Mononuclear cell (primary cell): ENCODE measurements at regions not wholly inside any gene's neighbourhood (a gene's known extent, or its start where the extent isn't known, plus 50 kb on each side); places are given as distances from the start of the nearest gene placed in this dataset.

ENCODE experiments used
- H3K27me3 ChIP-seq: 2 replicates; pipeline ENCODE4 v1.6.0; 2011; ENCODE audit warnings: low read length, control low read depth; ENCODE audit not compliant: insufficient read depth
- H3K4me1 ChIP-seq: 2 replicates; pipeline ENCODE4 v1.5.1; 2011; ENCODE audit warnings: mild to moderate bottlenecking, low read length, control low read depth; ENCODE audit not compliant: insufficient read depth
- H3K4me3 ChIP-seq: 2 replicates; pipeline ENCODE4 v1.5.1; 2011; ENCODE audit warnings: mild to moderate bottlenecking, low read length, moderate library complexity
- H3K9me3 ChIP-seq: 2 replicates; pipeline ENCODE4 v1.5.1; 2011; ENCODE audit warnings: low read depth, mild to moderate bottlenecking, control low read depth, low read length

DNA sequence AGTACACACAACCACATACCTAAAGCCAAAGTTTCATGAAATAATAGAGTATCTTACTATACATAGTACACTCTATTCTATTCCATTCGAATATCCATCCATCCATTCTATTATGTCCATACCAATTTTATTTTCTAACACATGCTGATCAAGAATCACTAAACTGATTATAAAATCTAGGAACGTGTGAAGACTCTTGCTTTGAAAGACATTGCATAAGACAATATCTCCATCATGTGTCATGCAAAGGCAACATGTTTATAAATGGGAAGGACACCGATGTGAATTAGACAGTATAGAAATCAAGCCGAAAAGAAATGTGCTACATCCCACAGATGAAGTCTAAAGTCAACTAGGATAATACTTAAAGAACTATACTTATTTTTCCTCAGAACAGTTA is 1561.5 kb upstream of the TENM4 start:
- H3K4me1 ChIP-seq: no peaks in the 10 kb centered on the region
- H3K4me3 ChIP-seq: no peak overlapping the region
- no peaks in the 10 kb centered on the region for H3K27me3 ChIP-seq
- H3K9me3 ChIP-seq: no peaks in the 10 kb centered on the region

DNA sequence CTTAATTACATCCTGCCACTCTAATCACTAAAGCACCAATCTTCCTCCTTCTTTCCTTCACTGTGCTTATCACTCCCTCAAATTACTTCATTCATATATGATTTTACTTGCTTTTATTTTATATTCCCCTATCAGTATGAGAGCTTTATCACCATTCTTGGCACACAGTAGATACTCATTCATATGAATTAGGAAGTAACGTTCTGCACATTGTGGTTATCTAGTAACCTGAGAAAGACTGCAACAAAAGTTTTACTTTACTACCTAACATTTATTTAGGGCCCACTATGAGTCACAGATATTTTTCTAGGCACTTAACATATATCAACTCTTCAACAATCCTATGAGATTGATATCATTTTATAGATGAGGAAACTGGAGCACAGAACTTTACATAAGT is 1559.9 kb upstream of the TENM4 start:
- Histone ChIP-seq H3K27me3 (no peaks in the 10 kb centered on the region), H3K4me1 (no peaks in the 10 kb centered on the region), H3K9me3 (no peaks in the 10 kb centered on the region), H3K4me3 (no peak overlapping the region)

DNA sequence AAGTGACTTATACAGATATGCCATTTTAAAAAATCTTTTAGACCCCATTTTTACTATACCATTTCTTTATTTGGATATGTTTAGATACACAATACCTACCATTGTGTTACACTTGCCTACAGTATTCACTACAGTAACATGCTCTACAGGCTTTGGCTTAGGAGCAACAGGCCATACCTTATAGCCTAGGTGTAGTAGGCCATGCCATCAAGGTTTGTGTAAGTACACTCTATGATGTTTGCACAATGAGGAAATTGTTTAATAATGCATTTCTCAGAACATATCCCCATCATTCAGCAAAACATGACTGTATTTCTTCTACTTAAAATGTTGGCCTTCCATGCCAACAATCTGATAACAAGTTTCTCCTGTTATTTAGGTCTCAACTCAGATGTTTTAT is 1559.5 kb upstream of the TENM4 start:
- Histone ChIP-seq H3K9me3 (no peaks in the 10 kb centered on the region), H3K4me1 (no peaks in the 10 kb centered on the region), H3K27me3 (no peaks in the 10 kb centered on the region), H3K4me3 (no peak overlapping the region)

DNA sequence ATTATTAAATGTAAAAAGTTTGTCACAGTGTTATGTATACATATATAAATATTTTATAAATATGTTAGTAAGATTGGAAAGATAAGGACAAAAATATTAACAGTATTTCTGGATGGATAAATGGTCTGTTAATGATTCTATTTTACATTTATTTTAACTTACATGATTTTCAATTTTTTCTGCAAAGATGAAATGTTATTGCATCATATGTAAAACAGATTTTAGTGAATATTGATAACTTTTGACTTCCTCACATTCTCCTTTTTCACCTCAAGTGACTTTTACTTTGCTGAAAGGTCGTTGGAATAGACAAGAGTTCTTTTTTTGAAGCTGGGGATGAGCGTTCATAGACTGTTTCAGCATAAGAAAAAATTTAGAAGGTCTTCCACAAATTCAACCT is 1554.7 kb upstream of the TENM4 start:
- Histone ChIP-seq H3K4me1 (no peaks in the 10 kb centered on the region), H3K27me3 (no peaks in the 10 kb centered on the region), H3K4me3 (no peak overlapping the region), H3K9me3 (no peaks in the 10 kb centered on the region)

DNA sequence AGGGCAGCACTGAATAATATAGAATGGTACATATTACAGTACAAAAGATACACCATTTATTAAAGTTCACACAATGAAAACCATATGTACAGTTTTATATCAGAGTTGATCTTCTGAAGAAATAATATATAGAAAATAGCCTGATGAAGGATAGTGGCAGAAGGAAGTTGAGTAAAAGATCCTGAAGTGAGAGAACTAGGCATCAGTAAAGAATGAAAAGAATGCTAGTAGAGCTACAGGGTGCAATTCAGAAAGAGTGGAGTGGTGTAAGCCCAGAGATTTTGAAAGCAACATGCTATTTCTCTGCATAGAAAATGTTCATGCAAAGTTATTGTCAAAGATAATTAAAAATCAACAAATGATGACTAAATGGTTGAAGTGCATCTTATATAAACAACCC is 1552.7 kb upstream of the TENM4 start:
- Histone ChIP-seq H3K4me1 (no peaks in the 10 kb centered on the region), H3K27me3 (no peaks in the 10 kb centered on the region), H3K9me3 (no peaks in the 10 kb centered on the region), H3K4me3 (no peak overlapping the region)

DNA sequence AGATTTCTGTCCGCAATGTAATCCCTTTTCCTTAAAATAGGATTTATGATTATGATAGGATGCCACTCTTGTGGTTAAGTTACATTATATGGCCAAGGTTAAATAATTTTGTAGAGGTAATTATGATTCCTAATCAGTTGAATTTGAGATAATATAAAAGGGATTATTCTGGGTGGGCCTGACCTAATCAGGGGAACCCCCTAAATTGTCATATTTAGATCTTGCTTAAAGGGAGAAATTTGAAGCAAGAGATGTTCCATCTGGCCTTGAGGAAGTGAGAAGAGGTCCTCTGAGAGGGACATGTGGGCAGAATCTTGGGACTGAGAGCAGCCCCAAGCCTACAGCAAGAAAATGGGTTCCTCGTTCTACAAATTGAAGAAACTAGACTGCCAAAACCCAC is 1550.1 kb upstream of the TENM4 start:
- no peaks in the 10 kb centered on the region for H3K9me3 ChIP-seq
- no peak overlapping the region for H3K4me3 ChIP-seq
- H3K4me1 ChIP-seq: no peaks in the 10 kb centered on the region
- no peaks in the 10 kb centered on the region for H3K27me3 ChIP-seq

DNA sequence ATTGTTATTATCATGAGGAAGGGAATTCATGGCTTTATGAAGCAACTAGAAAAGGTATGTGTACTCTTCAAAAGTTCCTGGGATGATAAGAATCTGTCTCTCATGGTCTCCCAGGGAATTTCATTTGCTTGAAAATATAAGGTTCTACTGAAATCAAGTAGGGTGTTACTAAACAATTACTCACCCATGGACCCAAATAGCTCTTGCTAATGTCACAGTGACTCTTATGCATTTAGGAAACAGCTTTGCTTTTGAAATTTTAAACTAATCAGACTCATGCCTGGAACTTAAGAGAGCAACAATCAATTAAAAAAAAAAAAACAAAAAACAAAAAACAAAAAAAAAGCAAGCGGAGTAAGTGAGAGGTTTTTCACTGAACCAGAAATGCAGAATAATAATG is 1546.3 kb upstream of the TENM4 start:
- H3K4me1 ChIP-seq: no peaks in the 10 kb centered on the region
- no peaks in the 10 kb centered on the region for H3K9me3 ChIP-seq
- no peaks in the 10 kb centered on the region for H3K27me3 ChIP-seq
- no peak overlapping the region for H3K4me3 ChIP-seq

DNA sequence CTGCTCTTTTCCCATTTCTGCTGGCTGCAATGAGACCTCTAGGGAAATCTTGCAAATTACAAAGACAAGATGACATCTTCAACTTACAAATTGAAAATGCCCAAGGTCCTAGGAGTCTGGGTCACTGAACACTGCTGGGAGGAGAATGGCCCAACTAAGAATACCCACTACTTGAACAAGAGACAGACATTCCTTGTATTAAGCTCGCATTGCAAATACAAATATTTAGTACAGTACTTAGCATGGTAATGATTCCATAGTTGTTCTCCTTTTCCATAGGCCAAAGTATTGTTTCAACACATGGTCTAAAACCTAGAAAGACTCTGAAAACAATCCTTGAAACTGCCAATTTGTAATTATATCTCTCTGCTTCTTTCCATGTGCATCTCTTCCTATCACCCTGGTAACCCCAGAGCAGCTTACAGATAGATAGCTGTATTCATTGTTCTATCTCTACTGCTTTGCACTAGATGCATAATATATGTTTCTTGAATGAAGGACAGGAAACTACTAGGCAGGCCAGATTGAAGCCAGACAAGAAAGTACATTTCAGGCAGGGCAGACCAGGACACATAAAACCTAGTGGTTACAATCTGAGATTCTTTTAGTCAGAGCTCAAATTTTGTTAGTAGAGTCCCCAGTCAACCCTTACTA is 1545.7 kb upstream of the TENM4 start:
- H3K4me1 ChIP-seq: no peaks in the 10 kb centered on the region
- no peak overlapping the region for H3K4me3 ChIP-seq
- H3K27me3 ChIP-seq: no peaks in the 10 kb centered on the region
- H3K9me3 ChIP-seq: no peaks in the 10 kb centered on the region

DNA sequence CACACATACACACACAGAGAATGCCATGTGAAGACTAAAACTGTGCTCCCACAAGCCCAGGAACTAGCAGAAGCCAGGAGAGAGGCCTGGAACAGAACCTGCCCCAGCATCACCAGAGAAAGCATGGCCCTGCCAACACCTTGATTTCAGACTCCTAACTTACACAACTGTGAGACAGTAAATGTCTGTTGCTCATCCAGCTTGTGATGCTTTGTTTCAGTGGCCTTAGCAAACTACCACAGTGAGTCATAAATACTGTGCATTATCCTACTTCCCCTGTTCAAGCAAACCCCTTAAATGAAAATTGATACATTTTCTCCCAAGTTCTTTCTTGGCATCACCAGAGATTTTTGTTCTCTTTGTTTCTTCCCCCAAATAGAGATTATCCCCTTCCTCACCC is 1539.4 kb upstream of the TENM4 start:
- no peaks in the 10 kb centered on the region for H3K9me3 ChIP-seq
- no peaks in the 10 kb centered on the region for H3K27me3 ChIP-seq
- H3K4me1 ChIP-seq: no peaks in the 10 kb centered on the region
- no peak overlapping the region for H3K4me3 ChIP-seq

DNA sequence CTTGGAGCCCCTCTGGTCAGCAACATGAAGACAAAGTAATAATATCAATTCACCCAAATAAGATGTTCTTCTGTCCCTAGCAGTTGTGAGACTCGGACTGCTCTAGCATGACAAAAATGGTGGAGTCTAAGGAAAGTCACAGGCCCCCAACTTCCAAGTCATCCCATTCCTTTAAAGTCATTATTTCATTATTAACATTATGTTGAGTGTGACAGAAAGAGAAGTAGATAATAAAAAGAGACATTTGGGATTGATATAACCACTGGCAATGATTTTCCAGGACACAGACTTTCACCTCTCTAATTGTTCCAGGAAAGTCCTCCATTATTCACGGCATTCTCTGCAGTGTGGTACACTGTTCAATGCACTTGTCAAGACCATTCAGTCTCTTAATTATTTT is 1533.0 kb upstream of the TENM4 start:
- Histone ChIP-seq H3K4me1 (no peaks in the 10 kb centered on the region), H3K27me3 (no peaks in the 10 kb centered on the region), H3K4me3 (no peak overlapping the region), H3K9me3 (no peaks in the 10 kb centered on the region)

DNA sequence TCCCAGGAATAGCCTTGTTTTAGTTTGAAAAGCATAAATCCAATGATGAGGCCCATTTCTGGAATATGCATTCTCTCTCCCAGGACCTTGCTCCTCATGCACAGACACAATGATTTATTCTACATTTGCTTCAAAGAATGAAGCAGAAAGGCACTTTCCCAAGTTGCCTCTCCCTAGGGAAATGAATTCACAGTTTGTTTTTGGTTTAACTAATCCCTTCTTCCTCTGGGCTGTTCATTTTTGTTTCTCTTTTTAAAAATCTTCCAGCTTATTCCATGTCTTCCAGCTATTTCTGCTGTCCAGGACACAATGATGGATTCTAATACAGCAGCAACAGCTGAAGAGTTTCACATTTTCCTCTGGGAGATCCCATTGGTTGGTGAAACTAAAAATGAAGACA is 1529.2 kb upstream of the TENM4 start:
- H3K27me3 ChIP-seq: no peaks in the 10 kb centered on the region
- H3K9me3 ChIP-seq: no peaks in the 10 kb centered on the region
- no peak overlapping the region for H3K4me3 ChIP-seq
- no peaks in the 10 kb centered on the region for H3K4me1 ChIP-seq

DNA sequence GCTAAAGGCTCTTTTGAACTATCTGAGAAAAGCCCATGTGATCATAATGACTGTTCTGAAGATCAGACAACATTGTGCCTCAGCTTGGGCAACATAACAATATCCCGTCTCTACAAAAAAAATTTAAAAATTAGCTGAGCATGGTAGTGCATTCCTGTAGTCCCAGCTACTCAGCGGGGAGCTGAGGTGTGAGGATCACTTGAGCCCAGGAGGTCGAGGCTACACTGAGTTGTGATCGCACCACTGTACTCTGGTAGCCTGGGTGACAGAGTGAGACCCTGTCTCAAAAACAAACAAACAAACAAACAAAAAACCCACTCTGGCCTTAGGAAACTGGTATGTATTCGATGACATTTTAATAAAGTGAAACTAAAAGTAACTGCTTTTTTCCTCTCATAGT is 1526.8 kb upstream of the TENM4 start:
- no peaks in the 10 kb centered on the region for H3K4me1 ChIP-seq
- H3K4me3 ChIP-seq: no peak overlapping the region
- no peaks in the 10 kb centered on the region for H3K27me3 ChIP-seq
- no peaks in the 10 kb centered on the region for H3K9me3 ChIP-seq

DNA sequence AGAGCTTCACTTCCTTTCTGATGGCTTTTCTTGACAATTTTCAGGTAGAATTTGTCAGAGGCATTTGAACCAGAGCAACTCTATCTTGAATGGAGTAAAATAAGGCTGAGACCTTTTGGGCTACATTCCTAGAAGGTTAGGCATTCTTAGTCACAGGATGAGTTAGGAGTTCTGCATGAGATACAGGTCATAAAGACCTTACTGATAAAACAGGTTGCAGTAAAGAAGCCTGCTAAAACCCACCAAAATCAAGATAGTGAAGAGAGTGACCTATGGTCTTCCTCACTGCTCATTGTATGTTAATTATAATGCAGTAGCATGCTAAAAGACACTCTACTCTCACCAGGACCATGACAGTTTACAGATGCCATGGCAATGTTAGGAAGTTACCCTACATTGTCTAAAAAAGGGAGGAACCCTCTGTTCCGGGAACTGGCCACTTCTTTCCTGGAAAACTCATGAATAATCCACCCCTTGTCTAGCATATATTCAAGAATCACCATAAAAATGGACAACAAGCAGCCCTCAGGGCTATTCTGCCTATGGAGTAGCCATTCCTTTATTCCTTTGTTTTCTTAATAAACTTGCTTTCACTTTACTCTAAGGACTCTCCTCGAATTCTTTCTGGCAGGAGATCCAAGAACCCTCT is 1519.7 kb upstream of the TENM4 start:
- H3K27me3 ChIP-seq: no peaks in the 10 kb centered on the region
- no peaks in the 10 kb centered on the region for H3K9me3 ChIP-seq
- no peak overlapping the region for H3K4me3 ChIP-seq
- no peaks in the 10 kb centered on the region for H3K4me1 ChIP-seq

DNA sequence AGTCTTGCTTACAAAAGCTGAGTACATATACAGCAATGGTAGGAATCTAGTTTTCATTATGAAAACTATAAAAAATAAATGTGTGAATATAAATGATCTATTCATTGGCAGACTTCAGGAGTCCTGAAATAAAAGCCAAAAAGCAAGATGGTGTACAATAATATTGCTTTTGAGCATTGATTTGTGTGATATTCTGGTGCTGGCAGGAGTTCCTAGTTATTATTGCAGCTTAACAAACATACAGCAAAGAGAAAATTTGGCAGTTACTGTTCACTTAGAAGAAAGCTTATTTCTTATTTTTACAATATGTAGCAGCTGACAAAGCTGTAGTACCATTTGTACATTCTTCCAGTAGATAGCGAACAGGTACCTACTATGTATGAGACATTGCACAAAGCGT is 1518.9 kb upstream of the TENM4 start:
- no peaks in the 10 kb centered on the region for H3K4me1 ChIP-seq
- H3K4me3 ChIP-seq: no peak overlapping the region
- H3K27me3 ChIP-seq: no peaks in the 10 kb centered on the region
- H3K9me3 ChIP-seq: no peaks in the 10 kb centered on the region

DNA sequence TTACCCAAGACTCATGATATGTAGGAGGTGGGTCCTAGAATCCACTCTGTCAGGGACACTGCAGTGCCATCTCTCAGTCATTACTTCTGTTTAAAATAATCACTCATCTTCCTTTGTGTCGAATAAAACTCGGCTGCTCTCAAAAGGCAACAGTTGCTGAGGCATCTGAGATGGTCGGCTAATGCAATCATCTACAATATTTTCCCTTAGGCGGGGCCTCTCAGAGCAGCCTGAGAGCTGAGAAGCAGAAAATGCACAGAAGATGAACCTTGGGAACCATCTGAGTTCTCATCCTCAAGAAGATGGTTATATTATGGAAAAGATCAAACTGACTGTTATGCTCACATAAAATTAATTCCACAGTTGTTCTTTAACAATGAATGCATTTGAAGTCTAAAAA is 1518.2 kb upstream of the TENM4 start:
- Histone ChIP-seq H3K4me1 (no peaks in the 10 kb centered on the region), H3K27me3 (no peaks in the 10 kb centered on the region), H3K4me3 (no peak overlapping the region), H3K9me3 (no peaks in the 10 kb centered on the region)

DNA sequence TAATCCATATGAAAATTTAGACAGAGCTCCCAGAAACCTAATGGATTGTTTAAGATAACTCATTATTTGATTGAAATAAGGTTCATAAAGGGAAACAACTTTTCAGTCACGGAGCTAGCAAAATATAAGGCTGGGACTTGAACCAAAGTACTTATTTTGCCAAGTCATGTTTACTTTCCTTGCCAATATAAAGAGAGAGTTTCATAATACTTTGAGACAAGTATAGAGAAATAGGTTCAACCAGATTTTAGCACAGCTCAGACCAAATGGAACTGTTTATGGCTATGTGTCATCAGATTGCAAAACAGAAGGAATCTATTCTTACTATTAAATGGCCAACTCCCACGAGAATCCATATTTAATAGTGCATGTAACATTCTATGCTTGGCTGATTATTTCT is 1517.5 kb upstream of the TENM4 start:
- Histone ChIP-seq H3K4me1 (no peaks in the 10 kb centered on the region), H3K9me3 (no peaks in the 10 kb centered on the region), H3K27me3 (no peaks in the 10 kb centered on the region), H3K4me3 (no peak overlapping the region)
